Cardiac fibroblast (primary cell): ENCODE measurements at regions not wholly inside any gene's neighbourhood (a gene's known extent, or its start where the extent isn't known, plus 50 kb on each side); places are given as distances from the start of the nearest gene placed in this dataset.
"Not testable (repeated sequence)": the region's sequence is repeated elsewhere in the genome, so short reads cannot be mapped to it uniquely, and the experiment has no call there.

ENCODE experiments used
- DNase-seq, 2 donors: peaks; one replicate each; pipeline versions ENCODE4 v3.0.0 to v3.0.0-alpha.2; 2010; ENCODE audit warnings: low read depth in 2 of 2
- H3K4me3 ChIP-seq, 2 donors: replicated peaks in 1 of 2; 1 replicate in 1 of 2; 2 replicates in 1 of 2; pipeline ENCODE4 v1.5.1; 2011; ENCODE audit warnings: low read depth in 2 of 2, low read length in 2 of 2, mild to moderate bottlenecking in 2 of 2, moderate library complexity in 1 of 2
- TF ChIP-seq, protein P1 (sequence below): IDR thresholded peaks from one replicate; pipeline ENCODE4 v1.5.1; 2011; ENCODE audit warnings: low read depth, mild to moderate bottlenecking, low read length, inconsistent platforms

DNA sequence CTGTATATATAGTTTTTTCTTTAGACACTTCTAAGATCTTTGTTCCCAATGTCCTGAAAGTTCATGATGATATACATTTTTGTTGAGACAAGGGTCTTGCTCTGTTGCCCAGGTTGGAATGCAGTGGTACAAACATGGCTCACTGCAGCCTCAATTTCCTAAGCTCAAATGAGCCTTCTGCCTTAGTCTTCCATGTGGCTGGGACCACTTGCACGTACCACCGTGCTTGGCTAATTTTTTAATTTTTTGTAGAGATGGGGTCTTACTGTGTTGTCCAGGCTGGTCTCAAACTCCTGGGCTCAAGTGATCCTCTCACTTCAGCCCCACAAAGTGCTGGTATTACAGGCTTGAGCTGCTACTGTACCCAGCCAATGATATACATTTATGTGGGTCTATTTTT, 132.9 kb upstream of the BCOR start:
- no peak overlapping the region for H3K4me3 ChIP-seq
- DNase-seq = no peak
- TF ChIP-seq, protein P1, sequence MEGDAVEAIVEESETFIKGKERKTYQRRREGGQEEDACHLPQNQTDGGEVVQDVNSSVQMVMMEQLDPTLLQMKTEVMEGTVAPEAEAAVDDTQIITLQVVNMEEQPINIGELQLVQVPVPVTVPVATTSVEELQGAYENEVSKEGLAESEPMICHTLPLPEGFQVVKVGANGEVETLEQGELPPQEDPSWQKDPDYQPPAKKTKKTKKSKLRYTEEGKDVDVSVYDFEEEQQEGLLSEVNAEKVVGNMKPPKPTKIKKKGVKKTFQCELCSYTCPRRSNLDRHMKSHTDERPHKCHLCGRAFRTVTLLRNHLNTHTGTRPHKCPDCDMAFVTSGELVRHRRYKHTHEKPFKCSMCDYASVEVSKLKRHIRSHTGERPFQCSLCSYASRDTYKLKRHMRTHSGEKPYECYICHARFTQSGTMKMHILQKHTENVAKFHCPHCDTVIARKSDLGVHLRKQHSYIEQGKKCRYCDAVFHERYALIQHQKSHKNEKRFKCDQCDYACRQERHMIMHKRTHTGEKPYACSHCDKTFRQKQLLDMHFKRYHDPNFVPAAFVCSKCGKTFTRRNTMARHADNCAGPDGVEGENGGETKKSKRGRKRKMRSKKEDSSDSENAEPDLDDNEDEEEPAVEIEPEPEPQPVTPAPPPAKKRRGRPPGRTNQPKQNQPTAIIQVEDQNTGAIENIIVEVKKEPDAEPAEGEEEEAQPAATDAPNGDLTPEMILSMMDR = no peak

- TF ChIP-seq, protein P1 = no peak
- no peak for DNase-seq
- H3K4me3 ChIP-seq = no peak overlapping the region
Observed at GRCh38 chrX:40227125-40227524, 129.4 kb upstream of the BCOR start.

- H3K4me3 ChIP-seq = no peak overlapping the region
- no peak for DNase-seq
- TF ChIP-seq, protein P1 = no peak
Observed at GRCh38 chrX:40224658-40225057, 126.9 kb upstream of the BCOR start.

GRCh38 chrX:40222612-40223011, 124.9 kb upstream of the BCOR start:
- DNase-seq, H3K4me3 ChIP-seq: not testable (repeated sequence)

- TF ChIP-seq, protein P1 = no peak
- DNase-seq = no peak
- H3K4me3 ChIP-seq = no peak overlapping the region
Observed at GRCh38 chrX:40213092-40213491, 115.3 kb upstream of the BCOR start.

DNA sequence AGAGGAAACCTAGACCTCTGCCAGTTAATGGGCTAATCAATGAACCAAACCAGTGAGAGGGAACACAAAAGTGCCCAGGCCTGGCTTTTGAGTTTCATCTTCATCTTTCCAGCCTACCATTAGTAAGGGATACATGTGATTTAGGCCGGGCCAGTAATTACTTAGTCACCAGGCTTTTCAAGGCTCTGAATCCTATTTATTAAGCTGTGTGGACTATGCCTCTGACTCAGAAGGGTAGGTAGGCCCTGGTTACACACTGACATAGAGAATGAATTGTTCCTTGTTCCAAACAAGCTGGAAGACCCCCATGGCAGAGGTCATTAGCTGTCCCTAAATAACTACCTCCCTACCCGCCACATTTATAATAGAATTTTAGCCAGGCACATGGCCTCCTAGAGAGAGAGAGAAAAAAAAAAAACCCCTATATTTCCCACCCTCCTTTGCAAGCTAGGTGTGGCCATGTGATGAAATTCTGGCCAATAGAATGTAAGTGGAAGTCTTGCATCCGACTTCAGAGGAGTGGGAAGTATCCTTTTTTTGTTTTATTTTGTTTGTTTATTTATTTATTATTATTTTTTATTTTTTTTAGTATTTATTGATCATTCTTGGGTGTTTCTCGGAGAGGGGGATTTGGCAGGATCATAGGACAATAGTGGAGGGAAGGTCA, 112.3 kb upstream of the BCOR start:
- no peak overlapping the region for H3K4me3 ChIP-seq
- TF ChIP-seq, protein P1 = no peak
- DNase-seq = peak in 1 of 2 donors; percentile 36

DNA sequence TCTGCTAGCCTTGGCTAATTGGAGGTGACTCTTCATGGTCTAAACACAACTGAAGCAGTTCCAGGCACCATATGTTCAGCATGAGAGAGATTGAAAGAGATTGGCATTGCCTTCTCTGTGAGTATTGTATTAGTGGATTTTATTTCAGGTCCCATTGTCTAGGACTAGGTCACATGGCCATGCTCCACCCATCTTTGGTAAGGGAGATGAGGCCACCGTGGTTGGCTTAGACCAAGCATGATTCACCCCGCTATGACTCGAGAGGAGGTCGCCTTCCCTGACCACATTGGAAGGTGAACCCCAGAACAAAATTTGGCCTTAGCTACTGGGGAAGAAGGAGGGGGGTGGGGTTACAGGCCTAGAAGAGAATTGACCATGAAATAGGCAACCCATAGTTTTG, 109.9 kb upstream of the BCOR start:
- TF ChIP-seq, protein P1 = no peak
- peak in 1 of 2 donors; percentile 42 for DNase-seq
- H3K4me3 ChIP-seq = no peak overlapping the region
